Ascending aorta (tissue), 2 donors: ENCODE measurements at regions not wholly inside any gene's neighbourhood (a gene's known extent, or its start where the extent isn't known, plus 50 kb on each side); places are given as distances from the start of the nearest gene placed in this dataset.

Source experiments
- DNase-seq, 2 donors: peaks; one replicate each; pipeline ENCODE4 v3.0.0-alpha.2; 2019; ENCODE audit warnings: low spot score in 2 of 2
- H3K27ac ChIP-seq, 2 donors: fragments of 200-600 bp; sonication (generic); one replicate each; pipeline ENCODE4 v1.5.1; 2016 to 2017; ENCODE audit warnings: mild to moderate bottlenecking in 1 of 2
- H3K27me3 ChIP-seq: fragments of 200-600 bp; sonication (generic); one replicate; pipeline ENCODE4 v1.5.1; 2017
- H3K36me3 ChIP-seq, 2 donors: fragments of 200-600 bp; sonication (generic); one replicate each; pipeline ENCODE4 v1.5.1; 2016
- H3K4me1 ChIP-seq, 2 donors: fragments of 200-600 bp; sonication (generic); one replicate each; pipeline ENCODE4 v1.5.1; 2016 to 2017; ENCODE audit warnings: mild to moderate bottlenecking in 1 of 2
- H3K4me3 ChIP-seq, 2 donors: fragments of 200-600 bp; sonication (generic); one replicate each; pipeline ENCODE4 v1.5.1; 2016 to 2017; ENCODE audit warnings: mild to moderate bottlenecking in 1 of 2
- H3K9me3 ChIP-seq, 2 donors: fragments of 200-600 bp; sonication (generic); one replicate each; pipeline ENCODE4 v1.5.1; 2016
- CTCF ChIP-seq, 3 experiments: fragments of 200-600 bp in 2 of 3; fragments of 450-650 bp in 1 of 3; sonication (generic) in 2 of 3; IDR thresholded peaks; one replicate each; pipeline ENCODE4 v1.5.1; 2016 to 2019; ENCODE audit warnings: antibody characterized with exemption in 3 of 3, mild to moderate bottlenecking in 1 of 3, moderate library complexity in 1 of 3
- intact Hi-C: fragments of 100-400 bp; cut with DNase I; formaldehyde crosslinking; loops from one replicate; pipeline ENCODE4 v1.15.1; 2023

DNA sequence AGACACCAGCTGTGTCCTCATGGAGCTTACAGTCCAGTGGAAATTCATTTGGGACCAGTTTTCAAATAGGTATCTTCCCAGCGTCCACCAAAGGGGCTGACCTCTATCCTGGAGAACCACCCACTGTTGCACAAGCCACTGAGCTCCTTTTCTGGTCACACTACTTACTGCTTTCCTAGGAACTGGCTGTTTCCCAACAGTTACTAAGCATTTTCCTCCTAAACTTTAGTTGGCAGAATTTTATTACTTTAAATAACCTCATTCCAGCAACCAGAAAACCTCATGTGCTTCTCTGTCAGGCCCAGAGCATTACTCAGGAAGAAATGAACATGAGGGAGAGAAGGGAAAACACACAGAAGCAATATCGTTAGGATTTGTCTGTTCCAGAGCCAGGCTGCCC is 183.1 kb downstream of the GPAM start:
- no peaks in the 10 kb centered on the region for H3K36me3 ChIP-seq
- intact Hi-C loops = loop anchor here (1.0 kb wide), 1 partner anchor 14 kb away; no protein-coding TSS in a partner anchor
- peak in 1 of 2 donors; percentile 69 for DNase-seq
- H3K27me3 ChIP-seq = no peaks in the 10 kb centered on the region
- no peaks in the 10 kb centered on the region for H3K9me3 ChIP-seq
- H3K27ac ChIP-seq = no peak overlapping the region
- H3K4me1 ChIP-seq = peaks cover 0 to 4% of the 10 kb centered on the region in 2 donors
- no peak for TF ChIP-seq CTCF (IDR thresholded peaks at IDR 0.05)
- no peak overlapping the region for H3K4me3 ChIP-seq

- H3K4me3 ChIP-seq = no peak overlapping the region
- no peaks in the 10 kb centered on the region for H3K27me3 ChIP-seq
- no peaks in the 10 kb centered on the region for H3K9me3 ChIP-seq
- no peak for DNase-seq
- H3K27ac ChIP-seq = no peak overlapping the region
- no peak for TF ChIP-seq CTCF (IDR thresholded peaks at IDR 0.05)
- H3K4me1 ChIP-seq = peaks cover 0 to 4% of the 10 kb centered on the region in 2 donors
- no peaks in the 10 kb centered on the region for H3K36me3 ChIP-seq
- intact Hi-C loops = no loop called here
These were observed 181.4 kb downstream of the GPAM start for GRCh38 chr10:112002206-112002605.

DNA sequence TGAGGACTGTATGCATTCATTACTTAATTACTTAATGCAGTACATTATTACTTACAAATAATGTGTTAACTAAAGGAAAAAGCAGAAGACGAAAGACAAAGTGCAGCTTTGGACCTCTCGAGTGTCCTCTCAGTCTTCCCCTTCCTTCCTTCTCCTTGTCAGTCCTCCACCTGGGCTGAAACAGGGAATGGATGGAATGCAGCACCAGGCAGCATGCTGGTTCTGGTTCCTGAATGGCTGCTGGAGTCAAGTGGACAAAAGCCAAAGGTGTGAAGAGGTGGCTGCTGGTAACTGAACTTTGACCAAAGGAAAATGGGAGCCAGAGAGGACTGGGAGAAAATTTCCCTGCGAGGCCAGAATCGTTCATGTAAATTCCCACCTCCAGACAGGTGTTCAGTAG is 179.5 kb downstream of the GPAM start:
- no peak for TF ChIP-seq CTCF (IDR thresholded peaks at IDR 0.05)
- H3K27ac ChIP-seq = no peak overlapping the region
- H3K9me3 ChIP-seq = no peaks in the 10 kb centered on the region
- H3K4me3 ChIP-seq = no peak overlapping the region
- no peaks in the 10 kb centered on the region for H3K27me3 ChIP-seq
- DNase-seq = no peak
- peaks cover 0 to 4% of the 10 kb centered on the region in 2 donors for H3K4me1 ChIP-seq
- H3K36me3 ChIP-seq = no peaks in the 10 kb centered on the region
- intact Hi-C loops = no loop called here

GRCh38 chr10:112005044-112005443 is 178.5 kb downstream of the GPAM start:
- no peak for TF ChIP-seq CTCF (IDR thresholded peaks at IDR 0.05)
- no peaks in the 10 kb centered on the region for H3K27me3 ChIP-seq
- no peak overlapping the region for H3K27ac ChIP-seq
- H3K4me1 ChIP-seq = peaks cover 0 to 4% of the 10 kb centered on the region in 2 donors
- no peak overlapping the region for H3K4me3 ChIP-seq
- H3K36me3 ChIP-seq = no peaks in the 10 kb centered on the region
- intact Hi-C loops = no loop called here
- no peaks in the 10 kb centered on the region for H3K9me3 ChIP-seq
- DNase-seq = no peak

DNA sequence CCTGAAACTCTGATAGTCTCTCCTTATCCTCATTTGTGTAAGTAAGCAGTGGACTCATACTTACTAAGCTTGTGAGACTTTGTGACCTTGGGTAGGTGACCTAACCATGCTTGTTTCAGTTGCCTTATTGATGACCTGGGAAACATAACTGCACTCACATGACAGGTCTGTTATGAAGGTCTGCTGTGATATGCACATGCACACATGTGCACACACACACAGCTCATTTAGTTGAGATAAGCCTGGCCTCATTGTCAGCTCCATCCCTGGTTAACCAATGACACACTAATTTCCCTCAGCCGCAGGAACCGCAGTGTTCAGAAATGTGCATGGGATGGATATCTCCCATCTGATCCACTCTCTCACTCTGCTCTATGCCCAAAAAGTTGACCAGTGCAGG is 177.2 kb downstream of the GPAM start:
- no peak for DNase-seq
- TF ChIP-seq CTCF (IDR thresholded peaks at IDR 0.05) = no peak
- no peaks in the 10 kb centered on the region for H3K9me3 ChIP-seq
- no peaks in the 10 kb centered on the region for H3K36me3 ChIP-seq
- intact Hi-C loops = no loop called here
- no peaks in the 10 kb centered on the region for H3K27me3 ChIP-seq
- no peaks in the 10 kb centered on the region for H3K4me1 ChIP-seq
- H3K27ac ChIP-seq = no peak overlapping the region
- no peak overlapping the region for H3K4me3 ChIP-seq

DNA sequence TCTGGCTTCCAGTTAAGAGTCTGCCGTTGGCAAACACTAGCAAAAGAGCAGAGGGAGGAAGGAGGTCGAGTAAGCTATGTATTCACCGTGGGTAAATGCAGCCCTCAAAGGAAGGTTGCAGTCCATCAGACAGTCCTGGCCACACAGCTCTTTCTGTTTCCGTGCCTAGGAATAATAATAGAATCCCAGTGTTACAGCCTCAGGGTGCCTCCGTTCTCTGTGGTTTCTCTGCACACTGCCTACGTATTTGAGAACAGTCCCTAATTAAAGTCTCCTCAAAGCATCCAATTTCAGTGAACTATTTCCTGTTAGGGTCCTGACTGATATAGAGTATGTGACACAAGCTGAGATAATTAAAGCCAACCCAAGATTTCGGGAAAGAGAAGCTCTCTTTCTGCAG is 176.7 kb downstream of the GPAM start:
- no peak for DNase-seq
- Histone ChIP-seq H3K4me3 (no peak overlapping the region), H3K36me3 (no peaks in the 10 kb centered on the region), H3K4me1 (no peaks in the 10 kb centered on the region), H3K9me3 (no peaks in the 10 kb centered on the region), H3K27me3 (no peaks in the 10 kb centered on the region), H3K27ac (no peak overlapping the region)
- intact Hi-C loops = no loop called here
- no peak for TF ChIP-seq CTCF (IDR thresholded peaks at IDR 0.05)
